HepG2 (cell line): ENCODE measurements at regions not wholly inside any gene's neighbourhood (a gene's known extent, or its start where the extent isn't known, plus 50 kb on each side); places are given as distances from the start of the nearest gene placed in this dataset.

Experiments used
- ATAC-seq: fragments of 200-7000 bp; cut with Tn5 transposase; 3 replicates; pipeline ENCODE4 v1.9.1; 2020; ENCODE audit warnings: mild to moderate bottlenecking, moderate library complexity
- BruUV-seq: library from RNA; stranded (reverse); fragments of 400-500 nt; replicated peaks from 2 replicates; lab custom pipeline; 2021; lab: Mats Ljungman, UMichigan
- CTCF ChIA-PET: fragments of 300-600 bp; formaldehyde crosslinking; extraction: SDS; loops from one replicate; lab custom pipeline; 2021; ENCODE audit warnings: low total read pairs, inconsistent platforms, low intra/inter-chr PET ratio; lab: Yijun Ruan, JAX
- POLR2A ChIA-PET: fragments of 350-600 bp; sonication (Branson Sonifier 250); formaldehyde crosslinking; loops from one replicate; lab custom pipeline; 2020; ENCODE audit warnings: antibody characterized with exemption, inconsistent platforms; lab: Yijun Ruan, JAX
- DNase-seq: peaks from one replicate; pipeline ENCODE4 v3.0.0-alpha.2; 2015; ENCODE audit warnings: low spot score
- FAIRE-seq: peaks from 3 replicates; lab custom pipeline; 2011; peaks lifted over from hg19 to GRCh38; lab: Jason Lieb, UNC
- H2AFZ ChIP-seq: one replicate; pipeline ENCODE4 v1.6.1; 2011; ENCODE audit warnings: low read length, inconsistent platforms
- H3K27ac ChIP-seq: fragments of 300-600 bp; 3 replicates; pipeline ENCODE4 v1.8.0; 2011; ENCODE audit warnings: mixed run types, mild to moderate bottlenecking, mixed read lengths, low read length, inconsistent platforms; ENCODE audit not compliant: insufficient read depth; ENCODE audit errors: extremely low read length
- H3K27me3 ChIP-seq, 2 experiments: fragments of 200-600 bp in 1 of 2; 2 replicates in 1 of 2; 3 replicates in 1 of 2; pipeline versions ENCODE4 v1.6.0 to v1.8.0; 2011; ENCODE audit warnings: low read length in 2 of 2, mild to moderate bottlenecking in 2 of 2, moderate library complexity in 2 of 2, inconsistent platforms in 1 of 2; ENCODE audit not compliant: insufficient read depth in 2 of 2, control insufficient read depth in 1 of 2
- H3K36me3 ChIP-seq, 2 experiments: fragments of 200-600 bp in 1 of 2; replicated peaks in 1 of 2; 2 replicates in 1 of 2; 3 replicates in 1 of 2; pipeline versions ENCODE4 v1.5.1 to v1.8.0; 2011; ENCODE audit warnings: low read length in 2 of 2, inconsistent platforms in 1 of 2; ENCODE audit not compliant: insufficient read depth in 2 of 2, control insufficient read depth in 1 of 2
- H3K4me1 ChIP-seq: 2 replicates; pipeline ENCODE4 v1.5.1; 2012; ENCODE audit warnings: low read length, inconsistent platforms; ENCODE audit not compliant: insufficient read depth
- H3K4me2 ChIP-seq: 2 replicates; pipeline ENCODE4 v1.6.0; 2011; ENCODE audit warnings: low read depth, low read length, inconsistent platforms
- H3K4me3 ChIP-seq, 3 experiments: fragments of 200-600 bp in 1 of 3; sonication (generic), shearing (Covaris generic) in 1 of 3; replicated peaks in 1 of 3; 2 replicates each; pipeline ENCODE4 v1.5.1; 2011 to 2016; ENCODE audit warnings: low read length in 3 of 3, inconsistent platforms in 2 of 3, low read depth in 2 of 3, mild to moderate bottlenecking in 2 of 3, control low read depth in 1 of 3, mixed read lengths in 1 of 3; ENCODE audit not compliant: insufficient read depth in 1 of 3
- H3K79me2 ChIP-seq: one replicate; pipeline ENCODE4 v1.6.1; 2011; ENCODE audit warnings: low read length, inconsistent platforms; ENCODE audit not compliant: insufficient read depth
- H3K9ac ChIP-seq: 2 replicates; pipeline ENCODE4 v1.6.0; 2011; ENCODE audit warnings: mild to moderate bottlenecking, low read depth, low read length, inconsistent platforms; ENCODE audit not compliant: insufficient read depth
- H3K9me3 ChIP-seq: 2 replicates; pipeline ENCODE4 v1.5.1; 2012; ENCODE audit warnings: mild to moderate bottlenecking, low read length
- H4K20me1 ChIP-seq: 2 replicates; pipeline ENCODE4 v1.6.0; 2011; ENCODE audit warnings: inconsistent platforms, mild to moderate bottlenecking, low read length, moderate library complexity; ENCODE audit not compliant: insufficient read depth
- HMG20A ChIP-seq: IDR thresholded peaks from 2 replicates; pipeline ENCODE4 v1.6.1; 2016; ENCODE audit warnings: borderline replicate concordance
- IRF2 ChIP-seq: IDR thresholded peaks from 2 replicates; pipeline ENCODE4 v1.6.1; 2018; ENCODE audit warnings: missing genetic modification reagents, missing compliant biosample characterization
- MAFK ChIP-seq, 2 experiments: IDR thresholded peaks in 1 of 2; conservative IDR thresholded peaks in 1 of 2; 2 replicates each; pipeline ENCODE4 v1.6.1; 2011; ENCODE audit warnings: improper control_type of control experiment in 2 of 2, low read length in 2 of 2
- MYNN ChIP-seq: sonication (generic); formaldehyde crosslinking; IDR thresholded peaks from 2 replicates; pipeline ENCODE4 v1.4.0; 2020; ENCODE audit warnings: mild to moderate bottlenecking, low read depth, missing genetic modification reagents
- SPEN ChIP-seq: sonication (generic); formaldehyde crosslinking; IDR thresholded peaks from 2 replicates; pipeline ENCODE4 v1.5.1; 2020; ENCODE audit warnings: low read depth, mild to moderate bottlenecking, missing genetic modification reagents
- ZNF572 ChIP-seq: sonication (generic); formaldehyde crosslinking; IDR thresholded peaks from 2 replicates; pipeline ENCODE4 v1.5.1; 2020; ENCODE audit warnings: mild to moderate bottlenecking, missing genetic modification reagents
- ZNF878 ChIP-seq: sonication (generic); formaldehyde crosslinking; IDR thresholded peaks from 2 replicates; pipeline ENCODE4 v1.8.1; 2023; ENCODE audit warnings: mild to moderate bottlenecking, missing genetic modification reagents, moderate library complexity
- WGBS: methylation state at CpG from one replicate; pipeline ENCODE4 v1.1.6; 2017; ENCODE audit warnings: low lambda C conversion rate; 5-methylcytosine and 5-hydroxymethylcytosine counted together
- in situ Hi-C: cut with HindIII; loops from 2 replicates; pipeline ENCODE4 v1.10.0; 2017; ENCODE audit warnings: low pct_unique_long_range_greater_than_20kb; ENCODE audit not compliant: extremely low pct_ligation_motif_present
- intact Hi-C: fragments of 100-400 bp; cut with micrococcal nuclease; formaldehyde crosslinking; loops from one replicate; pipeline ENCODE4 v1.10.0; 2022; ENCODE audit not compliant: unreplicated experiment
- TF ChIP-seq, protein P1 (sequence below): sonication (generic); formaldehyde crosslinking; IDR thresholded peaks from 2 replicates; pipeline ENCODE4 v1.5.1; 2020; ENCODE audit warnings: mild to moderate bottlenecking, missing genetic modification reagents, moderate library complexity

DNA sequence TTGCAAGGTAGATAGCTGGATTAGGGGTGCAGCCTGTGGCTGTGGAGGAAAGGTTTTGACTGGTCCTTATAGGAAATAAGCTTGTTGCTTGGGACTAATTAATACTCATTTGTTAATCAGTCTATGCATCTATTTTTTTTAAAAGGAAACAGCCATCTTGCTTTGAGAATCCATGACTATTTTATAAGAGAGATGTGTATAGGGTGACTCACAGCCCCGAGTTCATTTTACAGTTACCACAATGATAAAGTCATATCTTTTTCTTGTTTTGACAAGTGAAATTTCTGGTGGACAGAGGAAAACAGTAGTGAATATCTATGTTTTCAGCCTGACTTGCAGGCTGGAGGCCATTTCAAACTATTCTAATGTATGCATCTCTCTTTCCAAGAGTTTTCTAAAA is 193.5 kb upstream of the CCDC68 start:
- ATAC-seq (no peak), FAIRE-seq (no peak), DNase-seq (no peak)
- Histone ChIP-seq H3K79me2 (no peaks in the 10 kb centered on the region), H3K27ac (no peak overlapping the region), H2AFZ (no peak overlapping the region), H3K4me3 (no peak overlapping the region), H3K36me3 (no peaks in the 10 kb centered on the region), H4K20me1 (no peaks in the 10 kb centered on the region), H3K27me3 (no peaks in the 10 kb centered on the region), H3K4me2 (no peak overlapping the region), H3K9ac (no peak overlapping the region), H3K4me1 (no peaks in the 10 kb centered on the region), H3K9me3 (no peaks in the 10 kb centered on the region)
- BruUV-seq = no TSS peak
- WGBS = 0% methylated on average over 1 of the region's 1 CpG
- intact Hi-C loops (no loop called here), in situ Hi-C loops (no loop called here)
- ChIA-PET POLR2A (no interaction called here), CTCF (no interaction called here)
- TF ChIP-seq MAFK (conservative IDR thresholded peaks at IDR 0.05 in 1 of 2, IDR thresholded peaks at IDR 0.05 in 1 of 2; ENCODE audit: low read length in 2 of 2) = no peak
- TF ChIP-seq ZNF878 (CRISPR knock-in tag) = no peak

DNA sequence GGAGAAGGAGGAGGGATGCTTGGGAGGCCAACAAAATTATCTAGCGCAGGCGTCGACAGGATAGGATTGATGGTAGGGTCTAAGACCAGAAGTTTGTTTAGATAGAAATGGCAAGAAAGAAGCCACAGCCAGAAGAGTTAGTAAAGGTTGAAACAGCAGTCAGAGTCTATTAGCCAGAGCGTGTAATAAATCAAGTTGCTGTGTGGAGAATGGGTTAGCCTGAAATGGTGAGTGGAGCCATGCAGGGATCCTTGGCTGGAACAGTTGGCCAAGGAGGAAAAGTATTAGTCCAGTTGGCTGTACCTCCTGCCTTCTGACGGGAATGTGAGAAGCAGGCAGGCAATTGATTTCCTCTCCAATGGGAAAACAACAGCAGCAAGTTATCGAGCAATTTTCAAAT is 190.7 kb upstream of the CCDC68 start:
- whole genome bisulfite sequencing = 44% methylated on average over 6 of the region's 6 CpGs
- Histone ChIP-seq H3K4me3 (no peak overlapping the region), H2AFZ (no peak overlapping the region), H3K4me1 (no peaks in the 10 kb centered on the region), H3K27me3 (no peaks in the 10 kb centered on the region), H3K27ac (no peak overlapping the region), H3K79me2 (no peaks in the 10 kb centered on the region), H3K9ac (no peak overlapping the region), H3K36me3 (no peaks in the 10 kb centered on the region), H4K20me1 (no peaks in the 10 kb centered on the region), H3K4me2 (no peak overlapping the region), H3K9me3 (peaks cover 4% of the 10 kb centered on the region; the same call in 1 of the 2 replicates)
- intact Hi-C loops (no loop called here), in situ Hi-C loops (no loop called here)
- ATAC-seq (no peak), DNase-seq (no peak), FAIRE-seq (no peak)
- CTCF ChIA-PET = no interaction called here
- POLR2A ChIA-PET = no interaction called here
- BruUV-seq = no TSS peak
- TF ChIP-seq SPEN (CRISPR knock-in tag) (no peak), HMG20A (CRISPR knock-in tag) (no peak), ZNF572 (CRISPR knock-in tag) (no peak), MYNN (CRISPR knock-in tag) (no peak), IRF2 (no peak)
- TF ChIP-seq, protein P1, sequence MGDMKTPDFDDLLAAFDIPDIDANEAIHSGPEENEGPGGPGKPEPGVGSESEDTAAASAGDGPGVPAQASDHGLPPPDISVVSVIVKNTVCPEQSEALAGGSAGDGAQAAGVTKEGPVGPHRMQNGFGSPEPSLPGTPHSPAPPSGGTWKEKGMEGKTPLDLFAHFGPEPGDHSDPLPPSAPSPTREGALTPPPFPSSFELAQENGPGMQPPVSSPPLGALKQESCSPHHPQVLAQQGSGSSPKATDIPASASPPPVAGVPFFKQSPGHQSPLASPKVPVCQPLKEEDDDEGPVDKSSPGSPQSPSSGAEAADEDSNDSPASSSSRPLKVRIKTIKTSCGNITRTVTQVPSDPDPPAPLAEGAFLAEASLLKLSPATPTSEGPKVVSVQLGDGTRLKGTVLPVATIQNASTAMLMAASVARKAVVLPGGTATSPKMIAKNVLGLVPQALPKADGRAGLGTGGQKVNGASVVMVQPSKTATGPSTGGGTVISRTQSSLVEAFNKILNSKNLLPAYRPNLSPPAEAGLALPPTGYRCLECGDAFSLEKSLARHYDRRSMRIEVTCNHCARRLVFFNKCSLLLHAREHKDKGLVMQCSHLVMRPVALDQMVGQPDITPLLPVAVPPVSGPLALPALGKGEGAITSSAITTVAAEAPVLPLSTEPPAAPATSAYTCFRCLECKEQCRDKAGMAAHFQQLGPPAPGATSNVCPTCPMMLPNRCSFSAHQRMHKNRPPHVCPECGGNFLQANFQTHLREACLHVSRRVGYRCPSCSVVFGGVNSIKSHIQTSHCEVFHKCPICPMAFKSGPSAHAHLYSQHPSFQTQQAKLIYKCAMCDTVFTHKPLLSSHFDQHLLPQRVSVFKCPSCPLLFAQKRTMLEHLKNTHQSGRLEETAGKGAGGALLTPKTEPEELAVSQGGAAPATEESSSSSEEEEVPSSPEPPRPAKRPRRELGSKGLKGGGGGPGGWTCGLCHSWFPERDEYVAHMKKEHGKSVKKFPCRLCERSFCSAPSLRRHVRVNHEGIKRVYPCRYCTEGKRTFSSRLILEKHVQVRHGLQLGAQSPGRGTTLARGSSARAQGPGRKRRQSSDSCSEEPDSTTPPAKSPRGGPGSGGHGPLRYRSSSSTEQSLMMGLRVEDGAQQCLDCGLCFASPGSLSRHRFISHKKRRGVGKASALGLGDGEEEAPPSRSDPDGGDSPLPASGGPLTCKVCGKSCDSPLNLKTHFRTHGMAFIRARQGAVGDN = no peak
- TF ChIP-seq, all 625 proteins: peak for 0
